Endodermal cell (in vitro differentiated cells): ENCODE measurements at regions not wholly inside any gene's neighbourhood (a gene's known extent, or its start where the extent isn't known, plus 50 kb on each side); places are given as distances from the start of the nearest gene placed in this dataset.

Experiments
- DNase-seq: peaks from one replicate; pipeline ENCODE4 v3.0.0-alpha.2; 2017
- H3K27ac ChIP-seq: 2 replicates; pipeline ENCODE4 v1.5.1; 2013; ENCODE audit warnings: mild to moderate bottlenecking, low read depth, low read length, moderate library complexity
- H3K27me3 ChIP-seq: 2 replicates; pipeline ENCODE4 v1.6.1; 2013; ENCODE audit warnings: mild to moderate bottlenecking, low read length, moderate library complexity; ENCODE audit not compliant: insufficient read depth, control insufficient read depth, poor library complexity, severe bottlenecking
- H3K36me3 ChIP-seq: 2 replicates; pipeline ENCODE4 v1.7.0; 2013; ENCODE audit warnings: mild to moderate bottlenecking, low read length, moderate library complexity; ENCODE audit not compliant: control insufficient read depth, insufficient read depth
- H3K4me1 ChIP-seq: one replicate; pipeline ENCODE4 v1.7.0; 2013; ENCODE audit warnings: low read length; ENCODE audit not compliant: control insufficient read depth, insufficient read depth
- H3K4me3 ChIP-seq: 2 replicates; pipeline ENCODE4 v1.5.1; 2013; ENCODE audit warnings: mild to moderate bottlenecking, low read length, moderate library complexity
- H3K9ac ChIP-seq: 2 replicates; pipeline ENCODE4 v1.6.1; 2013; ENCODE audit warnings: mild to moderate bottlenecking, low read length, moderate library complexity; ENCODE audit not compliant: poor library complexity, severe bottlenecking; ENCODE audit errors: extremely low read depth
- H3K9me3 ChIP-seq: 2 replicates; pipeline ENCODE4 v1.6.1; 2013; ENCODE audit warnings: mild to moderate bottlenecking, low read length, moderate library complexity; ENCODE audit not compliant: control insufficient read depth
- H3K27ac Mint-ChIP-seq: 2 replicates; pipeline ENCODE4 v1.8.0; 2020; ENCODE audit warnings: mixed read lengths
- H3K27me3 Mint-ChIP-seq: 2 replicates; pipeline ENCODE4 v1.8.0; 2021; ENCODE audit warnings: mild to moderate bottlenecking, mixed read lengths; ENCODE audit not compliant: insufficient read depth
- H3K36me3 Mint-ChIP-seq: 2 replicates; pipeline ENCODE4 v1.8.0; 2020; ENCODE audit warnings: low read depth, mixed read lengths
- H3K4me1 Mint-ChIP-seq: 2 replicates; pipeline ENCODE4 v1.8.0; 2020; ENCODE audit warnings: mixed read lengths
- H3K4me3 Mint-ChIP-seq: 2 replicates; pipeline ENCODE4 v1.8.0; 2020; ENCODE audit warnings: mild to moderate bottlenecking, moderate library complexity, mixed read lengths
- H3K9me3 Mint-ChIP-seq: 2 replicates; pipeline ENCODE4 v1.8.0; 2020; ENCODE audit warnings: mild to moderate bottlenecking, mixed read lengths
- WGBS, 2 experiments: methylation state at CpG; one replicate each; pipeline versions ENCODE4 v1.1.5 to v1.1.7; 2013; ENCODE audit warnings: missing lambda C conversion rate in 2 of 2, mixed read lengths in 1 of 2; ENCODE audit not compliant: insufficient coverage in 1 of 2, insufficient read length in 1 of 2; 5-methylcytosine and 5-hydroxymethylcytosine counted together
- TF ChIP-seq, protein P1 (sequence below): fragments of 200-600 bp; sonication (generic); conservative IDR thresholded peaks from 2 replicates; pipeline ENCODE4 v1.5.0; 2021; ENCODE audit warnings: antibody characterized with exemption, mild to moderate bottlenecking

DNA sequence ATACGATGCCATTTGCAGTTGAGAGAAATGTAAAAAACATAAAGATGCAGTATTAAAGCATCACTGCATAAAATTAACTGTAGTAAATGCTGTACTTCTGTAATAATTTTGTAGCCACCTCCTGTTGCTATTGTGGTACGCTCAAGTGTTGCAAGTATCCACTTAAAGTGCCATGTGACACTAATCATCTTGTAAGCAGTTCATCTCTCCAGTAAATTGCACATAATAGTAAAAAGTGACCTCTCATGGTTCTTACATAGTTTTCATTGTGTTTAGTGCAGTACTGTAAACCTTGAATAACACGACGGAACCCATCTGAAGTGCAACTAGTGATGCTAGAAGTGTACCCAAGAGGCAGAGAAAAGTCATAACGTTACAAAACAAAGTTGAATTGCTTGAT lies 190.1 kb upstream of the VGLL2 start:
- Mint-ChIP-seq H3K27me3 (no peaks in the 10 kb centered on the region), H3K4me3 (no peak overlapping the region), H3K4me1 (peaks cover 58% of the 10 kb centered on the region), H3K36me3 (no peaks in the 10 kb centered on the region), H3K27ac (no peak overlapping the region), H3K9me3 (peaks cover 6% of the 10 kb centered on the region)
- Histone ChIP-seq H3K9me3 (peaks cover 11% of the 10 kb centered on the region), H3K4me1 (peaks cover 13% of the 10 kb centered on the region), H3K27ac (no peak overlapping the region), H3K27me3 (no peaks in the 10 kb centered on the region), H3K36me3 (no peaks in the 10 kb centered on the region), H3K9ac (no peak overlapping the region), H3K4me3 (no peak overlapping the region)
- no peak for DNase-seq
- TF ChIP-seq, protein P1, sequence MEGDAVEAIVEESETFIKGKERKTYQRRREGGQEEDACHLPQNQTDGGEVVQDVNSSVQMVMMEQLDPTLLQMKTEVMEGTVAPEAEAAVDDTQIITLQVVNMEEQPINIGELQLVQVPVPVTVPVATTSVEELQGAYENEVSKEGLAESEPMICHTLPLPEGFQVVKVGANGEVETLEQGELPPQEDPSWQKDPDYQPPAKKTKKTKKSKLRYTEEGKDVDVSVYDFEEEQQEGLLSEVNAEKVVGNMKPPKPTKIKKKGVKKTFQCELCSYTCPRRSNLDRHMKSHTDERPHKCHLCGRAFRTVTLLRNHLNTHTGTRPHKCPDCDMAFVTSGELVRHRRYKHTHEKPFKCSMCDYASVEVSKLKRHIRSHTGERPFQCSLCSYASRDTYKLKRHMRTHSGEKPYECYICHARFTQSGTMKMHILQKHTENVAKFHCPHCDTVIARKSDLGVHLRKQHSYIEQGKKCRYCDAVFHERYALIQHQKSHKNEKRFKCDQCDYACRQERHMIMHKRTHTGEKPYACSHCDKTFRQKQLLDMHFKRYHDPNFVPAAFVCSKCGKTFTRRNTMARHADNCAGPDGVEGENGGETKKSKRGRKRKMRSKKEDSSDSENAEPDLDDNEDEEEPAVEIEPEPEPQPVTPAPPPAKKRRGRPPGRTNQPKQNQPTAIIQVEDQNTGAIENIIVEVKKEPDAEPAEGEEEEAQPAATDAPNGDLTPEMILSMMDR = no peak
- WGBS, 2 experiments = 87 to 93% methylated on average over 4 to 5 of the region's 5 CpGs

DNA sequence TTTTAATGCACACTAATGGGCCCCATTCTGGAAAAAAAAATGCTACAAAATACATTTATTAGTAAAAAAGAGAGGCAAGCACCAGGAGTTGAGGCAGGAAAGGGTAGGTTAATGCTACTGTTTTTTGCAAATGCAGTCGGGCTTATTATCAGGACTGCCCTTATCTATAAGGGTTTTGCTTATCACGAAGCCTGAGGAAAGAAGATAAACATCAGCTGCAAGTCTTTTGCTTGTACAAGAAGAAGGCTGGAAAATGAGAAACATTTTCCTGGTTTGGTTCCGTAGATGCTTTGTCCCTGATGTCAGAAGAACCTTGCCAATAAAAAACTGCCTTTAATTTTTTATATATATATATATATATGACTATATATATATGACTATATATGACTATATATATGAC lies 189.3 kb upstream of the VGLL2 start:
- no peak overlapping the region for H3K9ac ChIP-seq
- H3K9me3 Mint-ChIP-seq = peaks cover 5% of the 10 kb centered on the region
- TF ChIP-seq, protein P1 = no peak
- no peak for DNase-seq
- no peak overlapping the region for H3K27ac ChIP-seq
- no peaks in the 10 kb centered on the region for H3K36me3 ChIP-seq
- H3K4me3 Mint-ChIP-seq = no peak overlapping the region
- peak overlapping the region; percentile 2 for H3K4me3 ChIP-seq
- H3K4me1 ChIP-seq = peaks cover 13% of the 10 kb centered on the region
- WGBS, 2 experiments = 47 to 48% methylated on average over 2 to 3 of the region's 3 CpGs
- H3K36me3 Mint-ChIP-seq = no peaks in the 10 kb centered on the region
- no peak overlapping the region for H3K27ac Mint-ChIP-seq
- peaks cover 58% of the 10 kb centered on the region for H3K4me1 Mint-ChIP-seq
- no peaks in the 10 kb centered on the region for H3K27me3 ChIP-seq
- peaks cover 11% of the 10 kb centered on the region for H3K9me3 ChIP-seq
- H3K27me3 Mint-ChIP-seq = no peaks in the 10 kb centered on the region

DNA sequence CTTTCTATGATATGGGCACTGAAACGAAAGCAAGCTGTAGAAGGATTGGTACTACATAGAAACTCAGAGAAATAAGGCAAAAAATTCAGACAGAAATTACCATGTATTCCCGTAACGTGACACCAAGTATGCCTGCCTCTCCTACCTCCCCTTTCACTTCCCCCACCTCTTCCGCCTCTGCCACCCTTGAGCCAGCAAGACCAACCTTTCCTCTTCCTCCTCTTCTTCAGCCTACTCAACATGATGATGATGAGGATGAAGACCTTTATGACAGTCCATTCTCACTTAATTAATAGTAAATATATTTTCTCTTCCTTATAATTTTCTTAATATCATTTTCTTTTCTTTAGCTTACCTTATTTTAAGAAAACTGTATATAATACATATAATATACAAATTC lies 188.1 kb upstream of the VGLL2 start:
- WGBS, 2 experiments = 94 to 100% methylated on average over 1 to 4 of the region's 4 CpGs
- DNase-seq = no peak
- no peak overlapping the region for H3K27ac Mint-ChIP-seq
- H3K4me1 ChIP-seq = peaks cover 13% of the 10 kb centered on the region
- H3K4me1 Mint-ChIP-seq = peaks cover 55% of the 10 kb centered on the region
- H3K4me3 ChIP-seq = no peak overlapping the region
- H3K27ac ChIP-seq = no peak overlapping the region
- no peaks in the 10 kb centered on the region for H3K27me3 ChIP-seq
- no peaks in the 10 kb centered on the region for H3K27me3 Mint-ChIP-seq
- H3K9me3 ChIP-seq = peaks cover 11% of the 10 kb centered on the region
- no peak overlapping the region for H3K4me3 Mint-ChIP-seq
- TF ChIP-seq, protein P1 = no peak
- H3K36me3 ChIP-seq = no peaks in the 10 kb centered on the region
- H3K9me3 Mint-ChIP-seq = peaks cover 9% of the 10 kb centered on the region
- H3K9ac ChIP-seq = no peak overlapping the region
- no peaks in the 10 kb centered on the region for H3K36me3 Mint-ChIP-seq
